COR-L47 (cell line): ENCODE measurements at regions not wholly inside any gene's neighbourhood (a gene's known extent, or its start where the extent isn't known, plus 50 kb on each side); places are given as distances from the start of the nearest gene placed in this dataset.
"Not testable (repeated sequence)": the region's sequence is repeated elsewhere in the genome, so short reads cannot be mapped to it uniquely, and the experiment has no call there.

ENCODE experiments used
- DNase-seq: peaks from one replicate; lab custom pipeline; 2025; lab: John Stamatoyannopoulos, UW

- DNase-seq: no peak
Observed at GRCh38 chr2:33967103-33967502, 368.0 kb upstream of the FAM98A start.

GRCh38 chr2:33958591-33958990, 359.5 kb upstream of the FAM98A start:
- no peak for DNase-seq

- DNase-seq: no peak
Observed at GRCh38 chr2:33949371-33949770, 350.3 kb upstream of the FAM98A start.

- DNase-seq: no peak
Observed at GRCh38 chr2:33946193-33946592, 347.1 kb upstream of the FAM98A start.

- no peak for DNase-seq
Observed at GRCh38 chr2:33933203-33933602, 334.1 kb upstream of the FAM98A start.

GRCh38 chr2:33931164-33931563, 332.1 kb upstream of the FAM98A start:
- DNase-seq: no peak

GRCh38 chr2:33929467-33929866, 330.4 kb upstream of the FAM98A start:
- DNase-seq: no peak

GRCh38 chr2:33927756-33928155, 328.7 kb upstream of the FAM98A start:
- DNase-seq: no peak

- no peak for DNase-seq
Observed at GRCh38 chr2:33925311-33925710, 326.2 kb upstream of the FAM98A start.

- no peak for DNase-seq
Observed at GRCh38 chr2:33924586-33925169, 325.6 kb upstream of the FAM98A start.

GRCh38 chr2:33917252-33917651, 318.2 kb upstream of the FAM98A start:
- no peak for DNase-seq

GRCh38 chr2:33913071-33913616, 314.0 kb upstream of the FAM98A start:
- DNase-seq: no peak

GRCh38 chr2:33911327-33911726, 312.2 kb upstream of the FAM98A start:
- no peak for DNase-seq

- DNase-seq: no peak
Observed at GRCh38 chr2:33909945-33910695, 311.0 kb upstream of the FAM98A start.

- no peak for DNase-seq
Observed at GRCh38 chr2:33907866-33908265, 308.8 kb upstream of the FAM98A start.

- not testable (repeated sequence) for DNase-seq
Observed at GRCh38 chr2:33906129-33906528, 307.0 kb upstream of the FAM98A start.

- DNase-seq: no peak
Observed at GRCh38 chr2:33904801-33905200, 305.7 kb upstream of the FAM98A start.

- no peak for DNase-seq
Observed at GRCh38 chr2:33903701-33904100, 304.6 kb upstream of the FAM98A start.

GRCh38 chr2:33903215-33903614, 304.1 kb upstream of the FAM98A start:
- no peak for DNase-seq

- DNase-seq: no peak
Observed at GRCh38 chr2:33900610-33901009, 301.5 kb upstream of the FAM98A start.

- no peak for DNase-seq
Observed at GRCh38 chr2:33897741-33898140, 298.6 kb upstream of the FAM98A start.

- no peak for DNase-seq
Observed at GRCh38 chr2:33893824-33894223, 294.7 kb upstream of the FAM98A start.

- no peak for DNase-seq
Observed at GRCh38 chr2:33891616-33892015, 292.5 kb upstream of the FAM98A start.

GRCh38 chr2:33890686-33891085, 291.6 kb upstream of the FAM98A start:
- DNase-seq: no peak
